Stimulated activated CD8-positive, alpha-beta memory T cell treated with anti-CD3 and anti-CD28 coated beads, Interleukin-12 subunit alpha, Interleukin-12 subunit beta, amount 100 ng/mL, for 1 hour (primary cell): ENCODE measurements at regions not wholly inside any gene's neighbourhood (a gene's known extent, or its start where the extent isn't known, plus 50 kb on each side); places are given as distances from the start of the nearest gene placed in this dataset.

Experiments
- DNase-seq: peaks from one replicate; pipeline ENCODE4 v3.0.0-alpha.2; 2020; ENCODE audit warnings: low read depth

GRCh38 chr4:65917486-65917885, 247.2 kb upstream of the EPHA5 start:
- DNase-seq, result no peak

DNA sequence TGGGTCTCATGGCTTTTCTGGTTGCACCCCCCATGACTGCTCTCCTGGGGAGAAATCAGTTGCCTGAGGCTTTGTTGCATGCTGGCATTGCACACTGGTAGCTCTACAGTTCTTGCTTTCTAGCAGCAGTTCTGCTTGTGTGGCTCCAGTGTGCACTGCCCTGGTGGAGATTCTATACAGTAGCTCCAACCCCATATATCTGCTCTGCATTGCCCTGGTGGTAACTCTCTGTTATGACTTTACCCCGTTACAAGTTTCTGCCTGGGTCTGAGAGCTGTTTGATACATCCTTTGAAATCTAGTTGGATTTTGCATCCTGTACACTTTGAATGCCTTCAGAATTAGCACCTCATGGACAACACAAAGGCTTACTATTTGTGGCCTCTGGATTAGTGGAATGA, 241.4 kb upstream of the EPHA5 start:
- DNase-seq, result no peak

GRCh38 chr4:65893957-65894755, 223.9 kb upstream of the EPHA5 start:
- no peak for DNase-seq

- no peak for DNase-seq
Observed at GRCh38 chr4:65893271-65893670, 223.0 kb upstream of the EPHA5 start.

DNA sequence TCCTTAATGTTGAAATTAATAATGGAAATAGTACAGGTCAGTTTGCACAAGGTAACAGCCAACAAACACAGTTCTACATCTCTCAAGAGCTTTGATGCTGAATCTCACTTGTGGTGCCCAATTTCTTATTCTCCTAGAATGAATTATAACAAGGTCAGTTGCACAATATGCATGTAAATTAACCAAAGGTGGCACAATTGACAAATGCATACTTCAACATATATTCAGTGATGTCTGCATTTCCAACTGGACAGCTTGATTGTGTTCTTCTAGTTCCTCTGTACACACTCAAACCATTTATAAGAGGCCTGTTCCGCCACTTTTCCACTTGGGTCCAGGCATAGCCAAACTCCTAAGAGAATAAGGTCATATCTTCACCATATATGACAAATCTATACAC, 210.3 kb upstream of the EPHA5 start:
- DNase-seq, result no peak

- no peak for DNase-seq
Observed at GRCh38 chr4:65868096-65868824, 198.0 kb upstream of the EPHA5 start.

DNA sequence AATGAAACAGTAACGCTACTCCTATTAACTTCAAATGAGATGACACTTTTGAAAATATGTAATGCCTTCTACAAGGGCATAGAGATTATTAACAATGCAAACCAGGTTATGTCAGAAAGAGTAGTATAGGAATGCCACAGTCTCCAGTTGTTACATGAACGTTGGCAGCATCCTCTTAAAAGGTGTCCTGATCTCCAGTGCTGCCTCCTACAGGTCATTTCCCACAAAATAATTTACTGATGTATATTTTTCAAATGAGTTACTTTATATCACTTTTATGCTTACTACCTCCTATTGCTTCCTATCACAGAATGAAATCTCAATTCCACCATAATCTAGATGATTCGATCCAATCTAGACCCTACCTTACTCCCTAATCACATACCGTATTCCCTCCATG, 195.2 kb upstream of the EPHA5 start:
- no peak for DNase-seq

GRCh38 chr4:65861993-65862392, 191.7 kb upstream of the EPHA5 start:
- DNase-seq, result no peak

- no peak for DNase-seq
Observed at GRCh38 chr4:65845199-65845773, 175.0 kb upstream of the EPHA5 start.

DNA sequence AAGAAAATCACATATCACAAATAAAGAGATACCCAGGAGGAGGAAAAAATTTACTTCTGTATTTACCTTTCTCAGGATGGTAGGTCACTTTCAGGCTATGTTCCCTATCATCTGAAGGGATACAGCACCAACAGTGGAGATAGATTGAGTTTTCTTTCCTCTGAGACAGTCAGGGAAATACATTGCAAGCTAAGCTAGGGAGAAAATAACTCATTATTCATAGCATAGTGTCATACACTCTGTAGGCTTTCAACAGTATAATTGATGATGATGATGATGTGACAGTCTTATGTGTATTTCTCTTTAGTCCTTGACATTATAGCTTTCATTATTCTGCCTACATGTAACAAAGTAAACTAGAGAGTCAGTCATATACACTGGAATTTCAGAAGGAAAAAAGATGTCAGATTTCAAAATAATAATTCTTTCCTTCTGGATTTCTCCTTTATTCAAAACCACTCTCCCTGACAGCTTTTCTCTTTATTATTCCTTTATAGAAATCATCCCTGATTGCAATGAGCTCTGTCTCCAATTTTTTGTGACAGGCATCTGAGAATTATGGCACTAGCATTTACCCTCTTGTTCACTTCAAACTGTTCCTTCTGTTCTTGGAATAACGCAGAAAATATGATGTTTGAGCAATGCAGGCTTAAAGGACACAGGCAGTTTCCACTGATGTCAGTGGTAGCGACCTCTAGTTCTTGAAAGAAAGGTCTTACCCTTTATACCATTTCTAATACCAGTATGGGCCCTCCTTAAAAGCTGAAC, 169.1 kb upstream of the EPHA5 start:
- DNase-seq, result no peak

DNA sequence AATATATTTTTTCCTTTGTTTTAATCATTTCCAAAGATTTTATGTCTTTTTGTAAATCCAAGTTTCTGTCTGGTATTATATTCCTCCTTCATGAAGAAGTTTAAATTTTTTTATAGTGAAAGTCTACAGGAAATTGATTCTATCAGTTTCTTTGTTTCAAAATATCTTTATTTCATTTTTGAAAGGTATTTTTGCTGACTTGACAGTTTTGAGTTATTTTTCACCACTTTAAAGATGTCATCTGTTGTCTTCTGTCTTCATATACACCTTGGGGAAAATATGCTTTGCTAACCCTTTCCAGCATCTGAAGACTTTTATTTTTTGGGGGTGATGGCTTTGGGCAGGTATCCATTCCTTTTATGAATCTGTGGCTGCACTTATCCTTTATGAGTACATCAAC, 164.4 kb upstream of the EPHA5 start:
- DNase-seq, result no peak

- DNase-seq, result no peak
Observed at GRCh38 chr4:65831828-65832227, 161.5 kb upstream of the EPHA5 start.

- DNase-seq, result no peak
Observed at GRCh38 chr4:65825116-65825753, 154.9 kb upstream of the EPHA5 start.

DNA sequence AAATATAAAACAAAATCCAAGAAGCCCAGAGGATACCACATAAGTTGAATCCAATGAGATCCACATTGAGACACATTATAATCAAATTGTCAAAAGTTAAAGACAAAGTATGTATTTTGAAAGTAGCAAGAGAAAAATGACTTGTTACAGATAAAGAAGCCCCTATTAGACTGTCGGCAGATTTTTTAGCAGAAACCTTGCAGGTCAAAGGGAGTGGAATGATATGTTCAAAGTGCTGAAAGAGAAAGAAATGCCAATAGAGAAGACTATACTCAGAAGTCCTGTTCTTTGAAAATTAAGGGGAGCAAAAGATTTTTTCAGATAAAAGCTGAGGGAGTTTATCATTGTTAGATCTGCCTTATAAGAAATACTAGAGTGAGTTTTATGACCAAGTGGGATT, 148.9 kb upstream of the EPHA5 start:
- DNase-seq, result no peak

- no peak for DNase-seq
Observed at GRCh38 chr4:65805936-65806335, 135.6 kb upstream of the EPHA5 start.

- no peak for DNase-seq
Observed at GRCh38 chr4:65799513-65799912, 129.2 kb upstream of the EPHA5 start.

DNA sequence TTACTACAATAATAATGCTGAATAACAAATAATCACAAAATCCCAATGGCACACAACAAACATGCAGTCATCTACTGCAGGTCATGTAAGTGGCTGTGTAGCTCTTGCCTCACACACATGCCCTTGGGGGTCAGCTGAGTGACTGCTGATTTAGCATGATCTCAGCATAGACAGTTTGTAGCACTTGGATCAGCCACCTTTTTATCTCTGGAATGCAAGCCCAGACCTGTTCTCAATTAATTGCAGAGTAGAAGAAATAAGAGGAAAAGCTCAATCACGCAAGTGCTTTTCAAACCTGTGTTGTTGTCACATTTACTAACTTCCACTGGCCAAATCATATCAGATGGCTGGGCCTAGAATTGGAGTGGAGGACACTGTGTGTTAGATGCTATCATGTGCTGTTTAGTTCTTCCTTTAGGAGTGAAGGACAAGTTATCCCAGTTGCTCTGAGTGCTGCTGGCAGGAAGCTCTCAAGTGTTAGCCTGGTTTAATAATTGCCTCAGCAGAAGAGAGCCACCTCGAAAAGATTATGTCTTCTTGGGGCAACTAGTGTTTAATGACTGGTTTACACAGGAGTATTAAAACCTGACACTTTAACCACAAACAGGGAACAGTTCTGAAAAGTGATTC, 128.3 kb upstream of the EPHA5 start:
- no peak for DNase-seq

- DNase-seq, result no peak
Observed at GRCh38 chr4:65791812-65792308, 121.6 kb upstream of the EPHA5 start.

DNA sequence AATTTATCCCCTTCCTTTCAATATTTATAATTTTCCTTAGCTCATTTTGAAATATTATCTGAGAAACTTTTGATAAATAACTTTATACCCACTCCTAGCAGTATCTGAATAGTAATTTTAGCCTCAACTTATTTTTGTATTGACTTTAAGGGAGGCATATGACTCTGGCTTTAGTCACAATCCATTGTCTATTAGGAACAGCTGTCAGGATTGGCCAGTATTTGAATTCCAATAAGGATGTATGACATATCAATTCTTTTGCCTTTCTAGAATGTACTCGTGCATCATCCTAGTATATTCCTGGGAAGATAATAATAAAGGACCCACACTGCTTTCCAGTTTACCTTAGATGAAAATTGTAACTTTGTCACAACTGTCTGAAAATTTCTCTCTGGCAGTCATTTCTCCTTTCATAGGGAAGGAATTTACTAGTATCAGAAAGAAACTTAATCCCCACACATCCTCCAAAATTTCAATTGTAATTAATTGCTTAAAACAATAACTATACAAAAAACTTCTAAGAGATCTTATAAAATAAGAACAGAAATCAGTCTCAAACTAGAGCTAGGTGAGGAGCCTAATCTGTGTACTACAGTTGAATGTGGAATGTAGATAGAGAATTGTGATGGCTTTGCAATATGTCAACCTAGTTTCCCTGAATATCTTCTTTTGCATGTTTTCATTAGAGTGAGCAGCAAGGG, 121.0 kb upstream of the EPHA5 start:
- no peak for DNase-seq

DNA sequence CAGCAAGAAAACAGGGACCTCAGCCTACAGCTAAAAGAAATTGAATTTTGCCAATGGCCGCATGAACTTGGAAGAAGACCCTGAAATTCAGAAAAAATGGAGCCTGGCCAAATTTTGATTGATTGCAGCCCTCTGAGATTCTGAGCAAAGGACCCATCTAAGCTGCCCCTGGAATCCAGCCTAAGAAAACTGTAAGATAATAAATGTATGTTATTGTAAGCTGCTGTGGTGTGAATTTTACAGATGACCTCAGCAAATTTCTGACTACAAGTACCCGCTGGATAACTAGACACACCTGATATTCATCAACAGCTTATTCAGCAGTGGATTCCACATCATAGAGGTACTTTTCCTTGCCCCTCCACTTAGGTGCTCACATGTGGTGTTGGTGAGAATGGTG, 119.5 kb upstream of the EPHA5 start:
- DNase-seq, result no peak

GRCh38 chr4:65789341-65789740, 119.1 kb upstream of the EPHA5 start:
- DNase-seq, result no peak
